Parathyroid adenoma (tissue), 2 donors: ENCODE measurements at regions not wholly inside any gene's neighbourhood (a gene's known extent, or its start where the extent isn't known, plus 50 kb on each side); places are given as distances from the start of the nearest gene placed in this dataset.

ENCODE experiments used
- H2AFZ ChIP-seq: fragments of 300-600 bp; sonication (generic); one replicate; pipeline ENCODE4 v1.7.0; 2017; ENCODE audit warnings: antibody characterized with exemption, mild to moderate bottlenecking
- H3K27ac ChIP-seq: fragments of 300-600 bp; sonication (generic); one replicate; pipeline ENCODE4 v1.7.0; 2017
- H3K27me3 ChIP-seq: fragments of 300-600 bp; sonication (generic); one replicate; pipeline ENCODE4 v1.7.0; 2017; ENCODE audit warnings: low read length; ENCODE audit not compliant: control insufficient read depth, insufficient read depth
- H3K36me3 ChIP-seq: fragments of 300-600 bp; sonication (generic); one replicate; pipeline ENCODE4 v1.7.0; 2017; ENCODE audit warnings: low read length; ENCODE audit not compliant: control insufficient read depth, insufficient read depth
- H3K4me1 ChIP-seq: fragments of 300-600 bp; sonication (generic); one replicate; pipeline ENCODE4 v1.7.0; 2017; ENCODE audit warnings: control low read depth
- H3K4me2 ChIP-seq: fragments of 300-600 bp; sonication (generic); one replicate; pipeline ENCODE4 v1.7.0; 2017; ENCODE audit warnings: low read length
- H3K4me3 ChIP-seq: fragments of 300-600 bp; sonication (generic); one replicate; pipeline ENCODE4 v1.7.0; 2017; ENCODE audit warnings: low read depth, low read length
- H3K79me2 ChIP-seq: fragments of 300-600 bp; sonication (generic); one replicate; pipeline ENCODE4 v1.7.0; 2017; ENCODE audit warnings: control low read depth
- H3K9ac ChIP-seq: fragments of 300-600 bp; sonication (generic); one replicate; pipeline ENCODE4 v1.7.0; 2017; ENCODE audit warnings: mild to moderate bottlenecking
- H3K9me3 ChIP-seq: fragments of 300-600 bp; sonication (generic); one replicate; pipeline ENCODE4 v1.7.0; 2017; ENCODE audit warnings: low read length; ENCODE audit not compliant: control insufficient read depth
- TF ChIP-seq, protein P1 (sequence below): fragments of 300-600 bp; sonication (generic); IDR thresholded peaks from one replicate; pipeline ENCODE4 v1.7.0; 2017; ENCODE audit warnings: antibody characterized with exemption, mild to moderate bottlenecking
- donor health status: primary hyperparathyroidism.

DNA sequence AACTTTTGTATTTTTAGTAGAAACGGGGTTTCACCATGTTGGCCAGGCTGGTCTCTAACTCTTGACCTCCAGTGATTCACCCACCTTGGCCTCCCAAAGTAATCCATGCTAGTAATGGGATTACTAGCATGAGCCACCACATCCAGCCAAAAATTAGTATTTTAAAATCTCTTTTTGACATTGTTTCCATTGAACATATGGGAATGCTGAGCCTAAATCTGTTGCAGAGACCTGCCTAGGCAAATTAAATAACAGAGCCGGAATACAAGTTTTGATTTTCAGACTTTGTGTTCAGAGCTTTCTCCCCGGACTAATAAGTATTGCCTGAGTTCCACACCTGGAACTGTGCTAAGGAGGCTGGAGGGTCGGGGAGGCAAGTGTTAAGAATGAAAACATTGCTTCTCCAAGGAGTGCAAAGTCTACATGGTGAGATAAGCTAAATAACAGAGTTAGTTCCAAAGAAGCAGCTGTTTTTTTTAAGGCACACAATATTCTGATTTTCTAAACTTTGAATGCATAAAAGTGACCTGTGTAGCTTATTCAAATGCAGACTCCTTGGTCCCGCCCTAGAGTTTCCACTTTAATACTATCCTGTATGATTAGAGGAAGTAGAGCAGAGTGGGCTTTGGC is 150.6 kb upstream of the CELF4 start:
- TF ChIP-seq, protein P1, sequence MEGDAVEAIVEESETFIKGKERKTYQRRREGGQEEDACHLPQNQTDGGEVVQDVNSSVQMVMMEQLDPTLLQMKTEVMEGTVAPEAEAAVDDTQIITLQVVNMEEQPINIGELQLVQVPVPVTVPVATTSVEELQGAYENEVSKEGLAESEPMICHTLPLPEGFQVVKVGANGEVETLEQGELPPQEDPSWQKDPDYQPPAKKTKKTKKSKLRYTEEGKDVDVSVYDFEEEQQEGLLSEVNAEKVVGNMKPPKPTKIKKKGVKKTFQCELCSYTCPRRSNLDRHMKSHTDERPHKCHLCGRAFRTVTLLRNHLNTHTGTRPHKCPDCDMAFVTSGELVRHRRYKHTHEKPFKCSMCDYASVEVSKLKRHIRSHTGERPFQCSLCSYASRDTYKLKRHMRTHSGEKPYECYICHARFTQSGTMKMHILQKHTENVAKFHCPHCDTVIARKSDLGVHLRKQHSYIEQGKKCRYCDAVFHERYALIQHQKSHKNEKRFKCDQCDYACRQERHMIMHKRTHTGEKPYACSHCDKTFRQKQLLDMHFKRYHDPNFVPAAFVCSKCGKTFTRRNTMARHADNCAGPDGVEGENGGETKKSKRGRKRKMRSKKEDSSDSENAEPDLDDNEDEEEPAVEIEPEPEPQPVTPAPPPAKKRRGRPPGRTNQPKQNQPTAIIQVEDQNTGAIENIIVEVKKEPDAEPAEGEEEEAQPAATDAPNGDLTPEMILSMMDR, result no peak

DNA sequence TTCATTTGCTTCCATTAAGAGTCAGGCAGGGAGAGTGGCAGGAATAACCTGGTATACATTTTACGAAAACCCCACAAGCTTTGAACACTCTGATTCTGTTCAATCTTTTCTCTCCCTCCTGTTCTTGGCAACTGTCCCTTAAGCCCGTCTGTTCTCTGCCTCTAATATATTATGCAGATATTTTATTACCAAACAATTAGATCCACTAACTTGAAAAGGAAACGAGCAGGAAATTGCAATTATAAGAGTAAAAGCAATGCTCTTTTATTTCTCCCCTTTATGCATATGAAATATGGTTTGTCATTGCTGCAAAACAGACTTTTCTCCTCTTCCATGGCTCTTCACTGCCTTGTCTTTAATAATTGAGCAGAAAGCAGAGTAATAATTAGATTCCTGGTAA is 149.1 kb upstream of the CELF4 start:
- H3K79me2 ChIP-seq, result no peaks in the 10 kb centered on the region
- TF ChIP-seq, protein P1, result no peak
- H3K36me3 ChIP-seq, result no peaks in the 10 kb centered on the region
- no peak overlapping the region for H3K4me2 ChIP-seq
- no peak overlapping the region for H3K27ac ChIP-seq
- no peak overlapping the region for H3K4me3 ChIP-seq
- no peaks in the 10 kb centered on the region for H3K4me1 ChIP-seq
- no peaks in the 10 kb centered on the region for H3K9me3 ChIP-seq
- no peak overlapping the region for H2AFZ ChIP-seq
- H3K27me3 ChIP-seq, result no peaks in the 10 kb centered on the region
- H3K9ac ChIP-seq, result no peak overlapping the region

More for the DNA sequence above, 150.6 kb upstream of the CELF4 start:
- no peak overlapping the region for H2AFZ ChIP-seq
- no peaks in the 10 kb centered on the region for H3K27me3 ChIP-seq
- no peak overlapping the region for H3K4me2 ChIP-seq
- H3K79me2 ChIP-seq, result no peaks in the 10 kb centered on the region
- H3K4me3 ChIP-seq, result no peak overlapping the region
- H3K9me3 ChIP-seq, result no peaks in the 10 kb centered on the region
- no peak overlapping the region for H3K9ac ChIP-seq
- no peak overlapping the region for H3K27ac ChIP-seq
- no peaks in the 10 kb centered on the region for H3K36me3 ChIP-seq
- H3K4me1 ChIP-seq, result no peaks in the 10 kb centered on the region

DNA sequence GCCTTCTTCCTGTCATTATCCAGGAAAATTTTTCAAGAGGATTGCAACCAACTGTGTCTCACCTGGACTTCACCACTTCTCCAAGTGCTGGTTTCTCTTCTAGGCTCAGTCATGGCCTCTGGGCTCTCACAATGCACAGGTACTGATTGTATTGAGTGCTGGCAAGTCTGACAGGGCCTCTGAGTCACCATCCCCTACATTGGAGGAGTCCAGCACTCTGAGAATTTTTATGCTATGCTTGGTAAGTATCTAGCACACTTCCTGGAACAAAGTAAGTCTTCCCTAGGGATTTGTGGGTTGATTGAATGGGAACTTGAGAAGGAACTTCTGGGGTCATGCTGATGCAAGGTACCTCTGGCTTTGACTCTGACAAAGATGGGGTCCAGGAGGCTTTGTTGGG is 147.2 kb upstream of the CELF4 start:
- no peak overlapping the region for H3K4me2 ChIP-seq
- no peak overlapping the region for H3K27ac ChIP-seq
- H3K4me3 ChIP-seq, result no peak overlapping the region
- no peaks in the 10 kb centered on the region for H3K9me3 ChIP-seq
- H2AFZ ChIP-seq, result no peak overlapping the region
- TF ChIP-seq, protein P1, result no peak
- no peaks in the 10 kb centered on the region for H3K4me1 ChIP-seq
- H3K27me3 ChIP-seq, result no peaks in the 10 kb centered on the region
- no peaks in the 10 kb centered on the region for H3K36me3 ChIP-seq
- H3K79me2 ChIP-seq, result no peaks in the 10 kb centered on the region
- no peak overlapping the region for H3K9ac ChIP-seq

DNA sequence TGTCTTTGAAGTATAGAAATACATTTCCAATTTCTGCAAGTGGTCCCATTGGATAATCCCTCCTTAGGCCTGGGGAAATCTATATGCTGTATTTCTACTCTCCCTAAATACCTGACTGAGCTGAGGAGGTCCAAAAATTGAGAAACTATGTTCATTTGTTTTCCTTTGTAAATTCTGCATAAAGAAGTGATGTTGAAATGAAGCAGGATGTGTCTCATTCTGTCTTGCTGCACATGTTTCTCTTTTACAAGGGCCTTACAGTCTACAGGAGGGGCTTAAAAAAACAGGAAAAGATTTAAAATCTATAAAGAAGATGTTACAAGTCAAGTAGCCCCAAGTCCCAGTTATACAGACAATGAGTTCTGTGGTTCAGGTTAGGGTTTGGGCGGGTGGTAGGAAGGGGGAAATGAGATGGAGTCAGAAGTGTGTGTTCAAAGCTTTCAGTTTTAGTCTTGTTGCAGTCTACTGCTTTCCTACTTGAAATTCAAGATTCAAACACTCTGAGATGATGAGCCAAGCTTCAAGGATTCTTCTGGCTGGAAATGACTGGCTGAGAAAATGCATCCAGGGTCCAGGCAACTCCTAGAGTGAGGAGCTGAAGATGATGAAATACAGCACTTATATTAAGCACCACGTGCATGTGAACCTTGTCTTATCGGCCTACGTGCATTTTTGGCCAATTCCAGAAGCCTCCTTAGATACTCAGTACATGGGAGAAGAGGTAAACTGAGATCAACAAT is 146.3 kb upstream of the CELF4 start:
- H3K9me3 ChIP-seq, result no peaks in the 10 kb centered on the region
- H3K79me2 ChIP-seq, result no peaks in the 10 kb centered on the region
- H3K27ac ChIP-seq, result no peak overlapping the region
- TF ChIP-seq, protein P1, result no peak
- H3K4me2 ChIP-seq, result no peak overlapping the region
- H2AFZ ChIP-seq, result no peak overlapping the region
- H3K36me3 ChIP-seq, result no peaks in the 10 kb centered on the region
- no peak overlapping the region for H3K4me3 ChIP-seq
- no peaks in the 10 kb centered on the region for H3K4me1 ChIP-seq
- no peak overlapping the region for H3K9ac ChIP-seq
- no peaks in the 10 kb centered on the region for H3K27me3 ChIP-seq
